HUES64 (cell line): ENCODE measurements at regions not wholly inside any gene's neighbourhood (a gene's known extent, or its start where the extent isn't known, plus 50 kb on each side); places are given as distances from the start of the nearest gene placed in this dataset.
"Not testable (repeated sequence)": the region's sequence is repeated elsewhere in the genome, so short reads cannot be mapped to it uniquely, and the experiment has no call there.

Experiments
- H3K27ac ChIP-seq: 2 replicates; pipeline ENCODE4 v1.7.0; 2013; ENCODE audit warnings: low read depth, low read length, inconsistent platforms
- H3K27me3 ChIP-seq: 2 replicates; pipeline ENCODE4 v1.6.1; 2013; ENCODE audit warnings: mild to moderate bottlenecking, low read length; ENCODE audit not compliant: insufficient read depth
- H3K36me3 ChIP-seq: 2 replicates; pipeline ENCODE4 v1.6.1; 2013; ENCODE audit warnings: mild to moderate bottlenecking, low read length; ENCODE audit not compliant: insufficient read depth
- H3K4me1 ChIP-seq: 2 replicates; pipeline ENCODE4 v1.6.1; 2013; ENCODE audit warnings: mild to moderate bottlenecking, low read length, moderate library complexity; ENCODE audit not compliant: insufficient read depth
- H3K4me3 ChIP-seq: 2 replicates; pipeline ENCODE4 v1.5.1; 2013; ENCODE audit warnings: mild to moderate bottlenecking, low read length, moderate library complexity
- H3K9ac ChIP-seq: 2 replicates; pipeline ENCODE4 v1.6.1; 2013; ENCODE audit warnings: mild to moderate bottlenecking, low read depth, low read length
- H3K9me3 ChIP-seq: 2 replicates; pipeline ENCODE4 v1.6.1; 2013; ENCODE audit warnings: low read depth, low read length; ENCODE audit not compliant: insufficient read depth
- WGBS: fragments of 150-250, 120-280 bp; methylation state at CpG from one replicate; pipeline ENCODE4 v1.1.7; 2013; ENCODE audit warnings: missing lambda C conversion rate; 5-methylcytosine and 5-hydroxymethylcytosine counted together

DNA sequence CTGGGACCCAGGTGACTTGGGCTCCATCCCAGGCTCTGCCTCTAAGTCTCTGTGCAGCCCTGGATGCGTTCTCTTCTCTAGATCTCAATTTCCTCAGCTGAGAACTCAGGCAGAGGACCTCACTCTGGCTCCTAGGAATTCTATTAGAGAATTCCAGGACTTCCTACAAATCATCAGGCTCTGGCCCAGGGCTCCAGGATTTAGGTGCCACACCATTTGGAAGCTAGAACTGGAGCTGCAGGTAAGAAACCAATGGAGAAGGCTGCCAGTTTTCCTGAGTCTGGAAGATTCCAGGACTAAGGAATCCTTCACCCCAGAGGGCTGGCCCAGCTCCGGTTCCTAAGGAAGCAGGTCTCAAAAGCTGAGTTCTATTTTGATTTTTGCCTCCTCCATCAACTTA, 189.8 kb upstream of the CDH5 start:
- Histone ChIP-seq H3K4me1 (no peaks in the 10 kb centered on the region), H3K36me3 (no peaks in the 10 kb centered on the region), H3K27ac (no peak overlapping the region), H3K9me3 (peaks cover 10% of the 10 kb centered on the region; the same call in 1 of the 2 replicates), H3K9ac (no peak overlapping the region), H3K4me3 (no peak overlapping the region), H3K27me3 (no peaks in the 10 kb centered on the region)
- 94% methylated on average over 2 of the region's 2 CpGs for WGBS

DNA sequence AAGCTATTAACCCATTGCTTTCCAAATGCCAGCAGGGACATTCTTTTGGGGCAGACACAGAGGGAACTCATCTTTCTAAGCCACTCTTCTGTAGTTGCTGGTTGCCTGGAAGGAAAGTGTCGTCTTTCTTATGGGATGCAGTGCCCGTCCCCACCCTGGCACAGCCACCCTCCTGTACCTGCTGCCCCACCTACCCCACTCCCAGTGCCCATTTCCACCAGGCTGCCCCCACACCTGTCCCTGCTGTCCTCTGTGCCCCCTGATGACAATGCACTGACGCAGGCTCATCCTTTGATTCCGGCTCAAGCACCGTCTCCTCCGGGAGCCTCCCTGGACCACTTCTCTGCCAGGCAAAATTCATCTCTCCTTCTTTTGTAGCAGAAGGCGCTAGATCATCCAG, 190.4 kb upstream of the CDH5 start:
- no peaks in the 10 kb centered on the region for H3K36me3 ChIP-seq
- no peak overlapping the region for H3K9ac ChIP-seq
- no peak overlapping the region for H3K4me3 ChIP-seq
- no peaks in the 10 kb centered on the region for H3K27me3 ChIP-seq
- no peak overlapping the region for H3K27ac ChIP-seq
- H3K9me3 ChIP-seq, result peaks cover 10% of the 10 kb centered on the region; the same call in 1 of the 2 replicates
- 94% methylated on average over 7 of the region's 7 CpGs for WGBS
- H3K4me1 ChIP-seq, result no peaks in the 10 kb centered on the region

GRCh38 chr16:66175636-66176035, 190.9 kb upstream of the CDH5 start:
- H3K27ac ChIP-seq, result no peak overlapping the region
- H3K36me3 ChIP-seq, result no peaks in the 10 kb centered on the region
- H3K27me3 ChIP-seq, result no peaks in the 10 kb centered on the region
- 94% methylated on average over 1 of the region's 4 CpGs for WGBS
- H3K4me1 ChIP-seq, result no peaks in the 10 kb centered on the region
- H3K4me3 ChIP-seq, result no peak overlapping the region
- no peak overlapping the region for H3K9ac ChIP-seq
- peaks cover 10% of the 10 kb centered on the region; the same call in 1 of the 2 replicates for H3K9me3 ChIP-seq

GRCh38 chr16:66175058-66175457, 191.4 kb upstream of the CDH5 start:
- Histone ChIP-seq H3K9ac (no peak overlapping the region), H3K4me1 (no peaks in the 10 kb centered on the region), H3K27me3 (no peaks in the 10 kb centered on the region), H3K27ac (no peak overlapping the region), H3K9me3 (0 out of 2 replicates have a peak, but pooled peaks cover 7% of the 10 kb centered on the region), H3K4me3 (no peak overlapping the region), H3K36me3 (no peaks in the 10 kb centered on the region)
- WGBS, result 94% methylated on average over 5 of the region's 5 CpGs

DNA sequence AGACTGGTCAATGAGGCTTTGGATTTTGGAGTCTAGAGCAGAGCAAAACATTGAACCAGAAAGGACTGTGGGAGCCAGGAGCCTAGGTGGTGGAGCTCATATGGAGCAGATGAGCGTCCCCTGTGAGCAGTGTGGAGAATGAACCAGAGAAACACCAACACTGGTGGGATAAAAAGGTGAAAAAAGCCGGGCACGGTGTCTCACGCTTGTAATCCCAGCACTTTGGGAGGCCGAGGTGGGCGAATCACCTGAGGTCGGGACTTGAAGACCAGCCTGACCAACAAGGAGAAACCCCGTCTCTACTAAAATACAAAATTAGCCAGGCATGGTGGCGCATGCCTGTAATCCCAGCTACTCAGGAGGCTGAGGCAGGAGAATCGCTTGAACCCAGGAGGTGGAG, 192.7 kb upstream of the CDH5 start:
- not testable (repeated sequence) for H3K9me3 ChIP-seq, H3K9ac ChIP-seq, H3K4me1 ChIP-seq, H3K27ac ChIP-seq, H3K4me3 ChIP-seq, H3K27me3 ChIP-seq, H3K36me3 ChIP-seq
- WGBS, result 96% methylated on average over 10 of the region's 10 CpGs

DNA sequence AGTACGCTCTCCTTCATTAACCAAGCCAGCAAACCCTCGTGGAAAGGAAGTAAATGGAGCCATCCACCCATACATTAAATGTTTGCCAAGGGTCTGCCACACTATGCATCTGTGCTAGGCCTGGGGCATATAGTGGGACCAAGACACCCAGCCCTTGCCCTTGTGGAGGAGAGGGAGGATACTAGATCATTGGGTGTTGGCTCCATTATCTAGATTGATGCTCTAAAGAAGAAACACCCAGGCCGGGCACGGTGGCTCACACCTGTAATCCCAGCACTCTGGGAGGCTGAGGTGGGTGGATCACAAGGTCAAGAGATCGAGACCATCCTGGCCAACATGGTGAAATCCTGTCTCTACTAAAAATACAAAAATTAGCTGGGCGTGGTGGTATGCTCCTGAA, 193.3 kb upstream of the CDH5 start:
- not testable (repeated sequence) for H3K9me3 ChIP-seq, H3K27me3 ChIP-seq

DNA sequence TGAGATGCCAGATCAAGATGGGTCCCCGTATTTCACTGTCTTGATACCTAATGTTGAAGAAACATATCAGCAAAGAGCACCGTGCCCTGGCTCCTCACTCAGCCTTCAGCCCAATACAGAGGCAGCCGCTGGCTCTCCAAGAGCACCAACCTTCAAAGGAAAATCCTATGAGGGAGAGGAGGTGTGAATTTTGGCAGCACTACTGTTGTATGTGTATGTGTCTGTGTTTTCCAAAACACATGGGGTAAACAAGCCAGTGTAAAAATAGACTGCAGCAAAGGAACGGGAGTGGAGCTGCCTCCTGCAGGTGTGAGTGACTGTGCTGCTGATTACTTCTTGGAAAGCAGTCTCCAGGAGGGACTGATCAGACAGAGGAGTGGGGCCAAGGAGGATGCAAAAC, 194.0 kb upstream of the CDH5 start:
- H3K27me3 ChIP-seq, result no peaks in the 10 kb centered on the region
- H3K36me3 ChIP-seq, result no peaks in the 10 kb centered on the region
- no peak overlapping the region for H3K27ac ChIP-seq
- no peaks in the 10 kb centered on the region for H3K9me3 ChIP-seq
- WGBS, result 95% methylated on average over 4 of the region's 4 CpGs
- H3K4me1 ChIP-seq, result no peaks in the 10 kb centered on the region
- H3K4me3 ChIP-seq, result no peak overlapping the region
- H3K9ac ChIP-seq, result no peak overlapping the region

More for the DNA sequence above, 193.3 kb upstream of the CDH5 start:
- not testable (repeated sequence) for H3K9ac ChIP-seq, H3K4me1 ChIP-seq, H3K4me3 ChIP-seq, H3K36me3 ChIP-seq, H3K27ac ChIP-seq
- 93% methylated on average over 6 of the region's 6 CpGs for WGBS

GRCh38 chr16:66171578-66171977, 194.9 kb upstream of the CDH5 start:
- H3K9ac ChIP-seq, result no peak overlapping the region
- 94% methylated on average over 3 of the region's 3 CpGs for WGBS
- no peaks in the 10 kb centered on the region for H3K9me3 ChIP-seq
- H3K27ac ChIP-seq, result no peak overlapping the region
- no peaks in the 10 kb centered on the region for H3K4me1 ChIP-seq
- H3K4me3 ChIP-seq, result no peak overlapping the region
- no peaks in the 10 kb centered on the region for H3K36me3 ChIP-seq
- H3K27me3 ChIP-seq, result no peaks in the 10 kb centered on the region

DNA sequence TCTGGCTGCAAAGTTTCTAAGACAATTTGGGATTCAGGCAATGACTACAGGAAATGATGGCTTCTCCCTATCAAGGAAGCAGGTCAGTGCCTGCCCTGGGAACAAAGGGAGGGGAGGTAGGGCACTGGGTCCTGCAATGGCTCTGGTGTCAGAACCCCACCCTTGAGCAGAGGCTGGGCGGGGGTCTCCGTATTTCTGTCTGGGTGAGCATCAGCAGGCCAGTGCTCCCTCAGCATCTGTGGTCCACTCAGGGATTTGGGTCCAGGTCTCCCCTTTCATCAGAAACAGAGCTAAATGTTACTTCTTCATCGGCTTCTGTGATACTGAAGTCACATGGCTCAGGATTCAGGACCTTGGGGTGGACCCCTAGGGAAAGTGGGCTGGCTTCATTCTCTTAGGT, 195.5 kb upstream of the CDH5 start:
- Histone ChIP-seq H3K9ac (no peak overlapping the region), H3K27ac (no peak overlapping the region), H3K4me1 (no peaks in the 10 kb centered on the region), H3K36me3 (no peaks in the 10 kb centered on the region), H3K4me3 (no peak overlapping the region), H3K9me3 (no peaks in the 10 kb centered on the region), H3K27me3 (no peaks in the 10 kb centered on the region)
- 70% methylated on average over 3 of the region's 3 CpGs for WGBS

DNA sequence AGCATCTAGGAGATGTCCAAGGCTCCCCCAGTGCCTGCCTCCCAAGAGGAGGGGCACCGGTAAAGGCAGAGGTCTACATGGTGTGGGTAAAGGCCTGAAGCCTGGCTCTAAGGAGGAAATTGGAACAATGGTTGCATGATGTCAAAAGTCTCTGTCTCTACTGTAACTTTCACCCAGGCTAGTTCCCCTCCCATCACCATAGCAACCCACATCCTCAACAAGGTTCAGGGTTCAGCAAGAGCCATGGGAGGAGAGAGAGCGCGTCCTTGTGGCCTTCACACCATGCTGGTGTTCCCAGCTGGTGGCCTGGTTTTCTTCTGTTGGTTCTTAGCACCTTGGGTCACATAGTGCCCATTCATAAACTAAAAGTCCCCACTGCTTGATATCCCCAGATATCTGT, 196.7 kb upstream of the CDH5 start:
- H3K36me3 ChIP-seq, result no peaks in the 10 kb centered on the region
- H3K27me3 ChIP-seq, result no peaks in the 10 kb centered on the region
- H3K9ac ChIP-seq, result no peak overlapping the region
- H3K27ac ChIP-seq, result no peak overlapping the region
- no peaks in the 10 kb centered on the region for H3K9me3 ChIP-seq
- WGBS, result 89% methylated on average over 3 of the region's 3 CpGs
- H3K4me3 ChIP-seq, result no peak overlapping the region
- H3K4me1 ChIP-seq, result no peaks in the 10 kb centered on the region

DNA sequence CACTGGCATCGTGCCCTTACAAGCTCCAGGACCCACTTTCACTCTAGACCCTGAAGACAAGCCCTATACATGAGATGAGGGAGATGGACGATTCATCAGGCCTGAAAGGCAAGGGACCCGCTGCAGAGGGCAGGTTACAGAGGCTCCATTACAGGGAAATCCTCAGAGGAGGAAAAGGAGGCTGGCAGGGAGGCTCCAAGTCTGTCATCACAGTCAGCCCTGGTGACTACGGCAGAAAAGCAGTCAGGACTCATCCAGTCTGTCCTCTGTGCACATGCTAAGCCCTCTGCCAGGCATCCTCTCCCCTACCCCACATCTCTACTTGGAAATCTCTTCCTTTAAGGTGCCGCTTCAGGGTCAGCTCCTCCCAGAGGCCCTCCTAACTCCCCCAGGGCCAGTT, 197.7 kb upstream of the CDH5 start:
- 56% methylated on average over 5 of the region's 5 CpGs for WGBS
- Histone ChIP-seq H3K9ac (no peak overlapping the region), H3K27me3 (no peaks in the 10 kb centered on the region), H3K4me3 (no peak overlapping the region), H3K36me3 (no peaks in the 10 kb centered on the region), H3K27ac (no peak overlapping the region), H3K4me1 (no peaks in the 10 kb centered on the region), H3K9me3 (no peaks in the 10 kb centered on the region)

- Histone ChIP-seq H3K9me3 (no peaks in the 10 kb centered on the region), H3K27me3 (no peaks in the 10 kb centered on the region), H3K4me3 (no peak overlapping the region), H3K36me3 (no peaks in the 10 kb centered on the region), H3K4me1 (no peaks in the 10 kb centered on the region), H3K27ac (no peak overlapping the region), H3K9ac (no peak overlapping the region)
- 76% methylated on average over 12 of the region's 12 CpGs for WGBS
These were observed 198.8 kb upstream of the CDH5 start for GRCh38 chr16:66167564-66168291.
